CD14-positive monocyte (primary cell): ENCODE measurements at regions not wholly inside any gene's neighbourhood (a gene's known extent, or its start where the extent isn't known, plus 50 kb on each side); places are given as distances from the start of the nearest gene placed in this dataset.

Experiments used
- DNase-seq, 3 donors: peaks; one replicate each; pipeline ENCODE4 v3.0.0-alpha.2; 2011 to 2022
- H2AFZ ChIP-seq: 2 replicates; pipeline ENCODE4 v1.6.0; 2012; ENCODE audit warnings: mild to moderate bottlenecking, low read depth, low read length, inconsistent platforms; ENCODE audit not compliant: insufficient read depth, poor library complexity, severe bottlenecking
- H3K27ac ChIP-seq, 2 donors: 1 replicate in 1 of 2; 2 replicates in 1 of 2; pipeline ENCODE4 v1.5.1; 2012 to 2013; ENCODE audit warnings: low read length in 2 of 2, control low read depth in 1 of 2, inconsistent platforms in 1 of 2, low read depth in 1 of 2, mild to moderate bottlenecking in 1 of 2
- H3K27me3 ChIP-seq, 2 donors: one replicate each; pipeline versions ENCODE4 v1.6.0 to v1.6.1; 2011 to 2013; ENCODE audit warnings: low read length in 2 of 2; ENCODE audit not compliant: control insufficient read depth in 2 of 2, insufficient read depth in 2 of 2
- H3K36me3 ChIP-seq, 2 donors: replicated peaks in 1 of 2; 1 replicate in 1 of 2; 2 replicates in 1 of 2; pipeline versions ENCODE4 v1.5.1 to v1.6.1; 2012 to 2013; ENCODE audit warnings: low read length in 2 of 2, control low read depth in 1 of 2, inconsistent platforms in 1 of 2, mild to moderate bottlenecking in 1 of 2; ENCODE audit not compliant: insufficient read depth in 2 of 2, control insufficient read depth in 1 of 2
- H3K4me1 ChIP-seq, 2 donors: 1 replicate in 1 of 2; 2 replicates in 1 of 2; pipeline versions ENCODE4 v1.5.1 to v1.6.1; 2012 to 2013; ENCODE audit warnings: low read length in 2 of 2, control low read depth in 1 of 2, inconsistent platforms in 1 of 2, mild to moderate bottlenecking in 1 of 2, moderate library complexity in 1 of 2; ENCODE audit not compliant: insufficient read depth in 2 of 2, control insufficient read depth in 1 of 2
- H3K4me2 ChIP-seq: replicated peaks from 2 replicates; pipeline ENCODE3; 2012; ENCODE audit warnings: low read length, moderate library complexity, mild to moderate bottlenecking; ENCODE audit not compliant: poor library complexity, severe bottlenecking; ENCODE audit errors: extremely low read depth
- H3K4me3 ChIP-seq, 3 experiments: fragments of 200-600 bp in 1 of 3; sonication (generic) in 1 of 3; replicated peaks in 1 of 3; 1 replicate in 2 of 3; 2 replicates in 1 of 3; pipeline ENCODE4 v1.5.1; 2011 to 2013; ENCODE audit warnings: low read length in 3 of 3, mild to moderate bottlenecking in 3 of 3, control low read depth in 2 of 3, low read depth in 2 of 3, inconsistent platforms in 1 of 3, moderate library complexity in 1 of 3
- H3K79me2 ChIP-seq: 2 replicates; pipeline ENCODE4 v1.6.0; 2012; ENCODE audit warnings: mild to moderate bottlenecking, control low read depth, inconsistent platforms, low read length, moderate library complexity; ENCODE audit not compliant: insufficient read depth
- H3K9ac ChIP-seq: 2 replicates; pipeline ENCODE4 v1.6.0; 2017; ENCODE audit warnings: low read length, mild to moderate bottlenecking; ENCODE audit not compliant: insufficient read depth, poor library complexity, severe bottlenecking
- H3K9me3 ChIP-seq, 2 donors: replicated peaks in 1 of 2; 1 replicate in 1 of 2; 2 replicates in 1 of 2; pipeline versions ENCODE4 v1.5.1 to v1.6.1; 2012 to 2013; ENCODE audit warnings: low read length in 2 of 2, control low read depth in 1 of 2; ENCODE audit not compliant: control insufficient read depth in 1 of 2, insufficient read depth in 1 of 2
- H4K20me1 ChIP-seq: 2 replicates; pipeline ENCODE4 v1.6.0; 2012; ENCODE audit warnings: mild to moderate bottlenecking, low read length, control low read depth, moderate library complexity; ENCODE audit not compliant: insufficient read depth
- H3K27ac Mint-ChIP-seq, 7 donors: one replicate each; pipeline ENCODE4 v1.8.0; 2020; ENCODE audit warnings: mild to moderate bottlenecking in 7 of 7, mixed read lengths in 7 of 7, moderate library complexity in 6 of 7, inconsistent platforms in 2 of 7
- H3K27me3 Mint-ChIP-seq, 3 donors: one replicate each; pipeline ENCODE4 v1.8.0; 2021 to 2022; ENCODE audit warnings: low read depth in 3 of 3, mild to moderate bottlenecking in 3 of 3, mixed read lengths in 3 of 3, moderate library complexity in 3 of 3, inconsistent platforms in 1 of 3
- H3K36me3 Mint-ChIP-seq, 2 donors: one replicate each; pipeline ENCODE4 v1.8.0; 2020; ENCODE audit warnings: mixed read lengths in 2 of 2, inconsistent platforms in 1 of 2, mild to moderate bottlenecking in 1 of 2
- H3K4me1 Mint-ChIP-seq: one replicate; pipeline ENCODE4 v1.8.0; 2020; ENCODE audit warnings: mild to moderate bottlenecking, mixed read lengths
- H3K4me3 Mint-ChIP-seq, 2 donors: one replicate each; pipeline ENCODE4 v1.8.0; 2020; ENCODE audit warnings: mild to moderate bottlenecking in 2 of 2, mixed read lengths in 2 of 2, moderate library complexity in 1 of 2
- H3K9me3 Mint-ChIP-seq, 7 donors: one replicate each; pipeline ENCODE4 v1.8.0; 2020 to 2022; ENCODE audit warnings: mixed read lengths in 7 of 7, mild to moderate bottlenecking in 6 of 7, moderate library complexity in 6 of 7, inconsistent platforms in 2 of 7
- CTCF ChIP-seq: fragments of 200-600 bp; IDR thresholded peaks from one replicate; pipeline ENCODE4 v1.8.0; 2022; ENCODE audit warnings: antibody characterized with exemption, mild to moderate bottlenecking
- WGBS: methylation state at CpG from one replicate; pipeline ENCODE4 v1.1.5; 2013; ENCODE audit warnings: missing lambda C conversion rate; ENCODE audit not compliant: insufficient coverage; 5-methylcytosine and 5-hydroxymethylcytosine counted together
- intact Hi-C, 2 donors: fragments of 100-400 bp; cut with micrococcal nuclease; formaldehyde crosslinking; loops; one replicate each; pipeline versions ENCODE4 v1.15.0 to v1.15.1; 2023

DNA sequence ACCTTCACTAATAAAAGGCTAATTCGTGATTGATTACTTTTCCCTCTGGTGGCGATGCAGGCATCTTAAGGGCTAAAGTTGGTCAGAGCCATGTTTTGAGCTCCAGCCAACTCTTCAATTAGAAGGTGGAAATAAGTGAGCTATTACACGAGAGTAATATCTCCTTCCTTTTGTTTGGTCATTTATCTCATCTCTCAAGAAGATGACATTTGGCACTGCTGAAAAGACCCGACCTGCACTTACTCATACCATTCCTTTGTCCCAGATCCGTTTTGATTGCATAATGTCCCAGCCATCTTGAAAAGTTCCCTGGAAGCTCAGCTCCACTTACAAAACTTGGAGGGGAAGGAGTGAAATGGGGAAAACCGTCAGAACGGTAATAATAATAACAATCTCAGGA lies 316.2 kb downstream of the VRK1 start:
- Histone ChIP-seq H3K9me3 (peaks cover 2 to 8% of the 10 kb centered on the region in 2 donors), H3K4me2 (no peak overlapping the region), H4K20me1 (no peaks in the 10 kb centered on the region), H3K27ac (no peak overlapping the region), H3K27me3 (peaks cover 0 to 3% of the 10 kb centered on the region in 2 donors), H2AFZ (no peak overlapping the region), H3K4me3 (no peak overlapping the region), H3K36me3 (no peaks in the 10 kb centered on the region), H3K4me1 (no peaks in the 10 kb centered on the region), H3K79me2 (no peaks in the 10 kb centered on the region), H3K9ac (no peak overlapping the region)
- no peak for TF ChIP-seq CTCF
- Mint-ChIP-seq H3K4me3 (no peak overlapping the region), H3K27ac (no peak overlapping the region), H3K4me1 (no peaks in the 10 kb centered on the region), H3K27me3 (peaks cover 5 to 31% (median 6%) of the 10 kb centered on the region in 3 donors), H3K36me3 (no peaks in the 10 kb centered on the region), H3K9me3 (peaks cover 4 to 12% (median 11%) of the 10 kb centered on the region in 7 donors)
- intact Hi-C loops, result no loop called here
- WGBS, result no CpG with 5 or more reads among the region's 7 CpGs
- no peak for DNase-seq

- no peak overlapping the region for H3K4me3 Mint-ChIP-seq
- Histone ChIP-seq H3K4me1 (no peaks in the 10 kb centered on the region), H3K4me3 (no peak overlapping the region), H3K79me2 (no peaks in the 10 kb centered on the region), H4K20me1 (no peaks in the 10 kb centered on the region), H3K4me2 (no peak overlapping the region), H3K9ac (no peak overlapping the region), H3K27me3 (peaks cover 0 to 3% of the 10 kb centered on the region in 2 donors), H2AFZ (no peak overlapping the region), H3K9me3 (no peaks in the 10 kb centered on the region), H3K27ac (no peak overlapping the region), H3K36me3 (no peaks in the 10 kb centered on the region)
- H3K4me1 Mint-ChIP-seq, result peaks cover 1% of the 10 kb centered on the region
- WGBS, result no CpG with 5 or more reads among the region's 3 CpGs
- TF ChIP-seq CTCF, result no peak
- H3K9me3 Mint-ChIP-seq, result no peaks in the 10 kb centered on the region
- no peak for DNase-seq
- peaks cover 6 to 26% (median 12%) of the 10 kb centered on the region in 3 donors for H3K27me3 Mint-ChIP-seq
- intact Hi-C loops, result no loop called here
- H3K27ac Mint-ChIP-seq, result no peak overlapping the region
- H3K36me3 Mint-ChIP-seq, result no peaks in the 10 kb centered on the region
Measured at GRCh38 chr14:97116546-97116945, 319.4 kb downstream of the VRK1 start.
